ENCODE measurements at regions not wholly inside any gene's neighbourhood (a gene's known extent, or its start where the extent isn't known, plus 50 kb on each side); places are given as distances from the start of the nearest gene placed in this dataset.

GRCh38 chr13:44078806-44079376, 199.2 kb downstream of the LACC1 start:
- no peak for DNase-seq (ENCODE audit: extremely low read depth in 1 of 11, low read depth in 9 of 11, low spot score in 4 of 11)

GRCh38 chr13:44079413-44080205, 199.9 kb downstream of the LACC1 start:
- no peak for DNase-seq (ENCODE audit: extremely low read depth in 1 of 11, low read depth in 9 of 11, low spot score in 4 of 11)

DNA sequence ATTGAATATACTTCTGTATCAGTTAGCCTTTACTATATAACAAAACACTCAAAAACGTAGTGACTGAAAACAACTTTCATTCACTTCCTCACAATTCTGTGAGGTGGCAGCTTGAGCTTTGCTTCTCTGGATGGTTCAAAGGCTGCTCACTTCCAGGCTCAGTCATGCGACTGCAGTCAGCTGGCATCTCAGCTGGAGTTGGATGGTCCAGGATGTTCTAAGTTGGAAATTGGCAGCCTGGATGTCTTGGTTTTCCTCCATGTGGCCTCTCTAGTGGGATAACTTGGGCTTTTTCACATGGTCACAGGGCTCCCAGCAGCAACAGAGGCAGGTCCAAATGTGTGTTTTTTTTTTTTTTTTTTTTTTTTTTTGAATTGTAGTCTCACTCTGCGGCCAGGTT, 204.4 kb downstream of the LACC1 start:
- no peak for DNase-seq (ENCODE audit: extremely low read depth in 1 of 11, low read depth in 9 of 11, low spot score in 4 of 11)

GRCh38 chr13:44086389-44086788, 206.7 kb downstream of the LACC1 start:
- no peak for DNase-seq (ENCODE audit: extremely low read depth in 1 of 11, low read depth in 9 of 11, low spot score in 4 of 11)

DNA sequence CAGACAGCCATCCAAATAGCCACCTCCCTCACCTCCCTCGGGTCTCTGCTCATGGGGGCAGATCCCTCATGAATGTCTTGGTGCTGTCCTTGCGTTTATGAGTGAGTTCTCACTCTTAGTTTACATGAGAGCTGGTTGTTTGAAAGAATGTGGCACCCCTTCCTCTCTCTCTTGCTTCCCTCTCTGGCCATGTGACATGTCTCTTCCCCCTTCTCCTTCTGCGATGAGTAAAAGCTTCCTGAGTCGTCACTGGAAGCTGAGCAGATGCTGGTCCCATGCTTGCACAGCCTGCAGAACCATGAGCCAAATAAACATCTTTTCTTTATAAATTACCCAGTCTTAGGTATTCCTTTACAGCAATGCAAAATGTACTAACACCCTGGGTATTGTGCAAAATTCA, 208.7 kb downstream of the LACC1 start:
- DNase-seq (ENCODE audit: extremely low read depth in 1 of 11, low read depth in 9 of 11, low spot score in 4 of 11) = no peak

GRCh38 chr13:44088991-44089413, 209.3 kb downstream of the LACC1 start:
- no peak for DNase-seq (ENCODE audit: extremely low read depth in 1 of 11, low read depth in 9 of 11, low spot score in 4 of 11)

DNA sequence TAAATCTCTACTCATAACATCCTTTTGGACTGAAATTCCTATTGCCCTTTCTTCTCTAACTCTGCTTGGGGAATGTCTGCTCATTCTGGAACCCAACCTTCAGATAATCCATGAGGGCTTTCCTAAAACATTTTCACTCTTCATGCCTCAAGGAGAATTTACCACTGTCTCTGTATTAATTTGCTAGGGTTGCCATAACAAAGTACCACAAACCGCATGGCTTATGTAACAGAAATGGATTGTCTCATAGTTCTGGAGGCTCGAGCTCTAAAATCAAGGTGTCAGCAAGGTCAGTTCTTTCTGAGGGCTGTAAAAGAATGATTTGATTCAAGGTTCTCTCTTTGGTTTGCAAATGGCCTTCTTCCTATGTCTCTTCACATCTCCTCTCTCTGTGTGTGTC, 209.7 kb downstream of the LACC1 start:
- no peak for DNase-seq (ENCODE audit: extremely low read depth in 1 of 11, low read depth in 9 of 11, low spot score in 4 of 11)

- DNase-seq (ENCODE audit: extremely low read depth in 1 of 11, low read depth in 9 of 11, low spot score in 4 of 11) = no peak
Measured at GRCh38 chr13:44092078-44092970, 212.6 kb downstream of the LACC1 start.

- DNase-seq (ENCODE audit: extremely low read depth in 1 of 11, low read depth in 9 of 11, low spot score in 4 of 11) = no peak
Measured at GRCh38 chr13:44093607-44094564, 214.2 kb downstream of the LACC1 start.

DNA sequence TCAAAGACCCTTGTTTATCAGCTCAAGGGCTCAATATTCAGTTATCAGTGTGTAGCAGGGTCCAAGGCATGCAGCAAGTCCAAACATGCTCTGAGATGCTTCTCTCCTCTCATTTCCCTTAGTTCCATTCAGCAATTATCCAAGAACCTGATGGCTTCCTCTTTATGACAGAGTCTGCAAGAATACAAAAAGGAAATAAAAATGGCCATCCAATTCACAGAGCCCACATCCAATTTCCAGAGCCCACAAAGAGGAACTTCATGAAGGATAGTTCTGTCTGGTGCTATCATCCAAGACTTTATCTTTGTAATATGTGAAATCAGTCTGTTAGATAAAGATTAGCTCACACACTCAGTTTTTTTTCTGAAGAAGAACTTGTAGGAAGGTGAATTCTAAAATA, 217.2 kb downstream of the LACC1 start:
- DNase-seq (ENCODE audit: extremely low read depth in 1 of 11, low read depth in 9 of 11, low spot score in 4 of 11) = no peak

DNA sequence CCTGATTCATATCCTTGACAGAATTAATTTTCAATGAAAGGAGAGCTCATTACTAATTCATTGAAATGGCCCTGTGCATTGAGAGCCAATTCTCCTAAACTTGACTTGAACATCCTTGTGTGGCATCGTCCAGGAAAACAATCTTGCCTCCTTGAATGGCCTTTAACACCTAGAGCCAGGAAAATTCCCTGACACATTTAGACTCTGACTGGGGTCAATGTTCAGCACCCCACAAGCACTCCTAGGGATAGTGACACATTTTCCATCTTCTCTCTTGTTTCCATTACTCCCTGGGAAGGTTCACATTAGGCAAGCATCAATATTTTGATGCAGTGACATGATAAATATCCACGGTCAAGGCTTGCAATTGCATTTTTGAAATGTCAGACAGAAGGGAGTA, 218.9 kb downstream of the LACC1 start:
- DNase-seq (ENCODE audit: extremely low read depth in 1 of 11, low read depth in 9 of 11, low spot score in 4 of 11) = no peak

- no peak for DNase-seq (ENCODE audit: extremely low read depth in 1 of 11, low read depth in 9 of 11, low spot score in 4 of 11)
Measured at GRCh38 chr13:44101347-44102083, 221.8 kb downstream of the LACC1 start.

- no peak for DNase-seq (ENCODE audit: extremely low read depth in 1 of 11, low read depth in 9 of 11, low spot score in 4 of 11)
Measured at GRCh38 chr13:44103429-44104196, 223.9 kb downstream of the LACC1 start.

DNA sequence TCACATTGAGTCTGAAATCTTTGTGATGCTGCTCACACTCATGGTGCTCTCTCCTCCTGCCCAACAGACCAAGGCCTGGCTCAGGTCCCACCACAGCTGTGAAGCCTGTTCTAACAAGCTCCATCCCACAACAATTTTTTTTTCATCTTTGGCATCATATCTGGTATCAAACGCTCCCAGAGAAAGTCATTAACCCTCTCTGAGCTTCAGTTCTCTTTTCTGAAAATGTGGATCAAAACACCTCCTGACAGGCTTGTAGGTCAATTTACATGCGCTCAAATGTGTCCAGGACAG, 224.4 kb downstream of the LACC1 start:
- no peak for DNase-seq (ENCODE audit: extremely low read depth in 1 of 11, low read depth in 9 of 11, low spot score in 4 of 11)

DNA sequence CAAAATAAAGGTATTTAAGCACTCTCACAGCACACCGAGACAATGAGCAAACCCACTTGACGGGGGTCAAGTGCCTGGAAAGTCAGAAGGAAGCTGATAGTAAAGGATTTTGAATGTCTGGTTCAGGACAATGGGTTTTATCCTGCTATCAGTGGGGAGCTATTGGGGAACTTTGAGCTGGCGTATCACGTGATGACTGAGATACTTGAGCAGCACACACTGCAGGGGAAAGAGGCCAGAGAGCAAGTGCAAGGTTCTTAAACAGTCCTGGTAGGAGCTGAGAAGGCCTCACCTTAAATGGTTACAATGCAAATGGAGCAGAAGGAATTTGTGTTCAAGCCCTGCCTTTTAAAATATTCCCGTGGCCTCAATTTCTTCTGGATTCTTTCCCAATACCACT, 225.3 kb downstream of the LACC1 start:
- DNase-seq (ENCODE audit: extremely low read depth in 1 of 11, low read depth in 9 of 11, low spot score in 4 of 11) = no peak

DNA sequence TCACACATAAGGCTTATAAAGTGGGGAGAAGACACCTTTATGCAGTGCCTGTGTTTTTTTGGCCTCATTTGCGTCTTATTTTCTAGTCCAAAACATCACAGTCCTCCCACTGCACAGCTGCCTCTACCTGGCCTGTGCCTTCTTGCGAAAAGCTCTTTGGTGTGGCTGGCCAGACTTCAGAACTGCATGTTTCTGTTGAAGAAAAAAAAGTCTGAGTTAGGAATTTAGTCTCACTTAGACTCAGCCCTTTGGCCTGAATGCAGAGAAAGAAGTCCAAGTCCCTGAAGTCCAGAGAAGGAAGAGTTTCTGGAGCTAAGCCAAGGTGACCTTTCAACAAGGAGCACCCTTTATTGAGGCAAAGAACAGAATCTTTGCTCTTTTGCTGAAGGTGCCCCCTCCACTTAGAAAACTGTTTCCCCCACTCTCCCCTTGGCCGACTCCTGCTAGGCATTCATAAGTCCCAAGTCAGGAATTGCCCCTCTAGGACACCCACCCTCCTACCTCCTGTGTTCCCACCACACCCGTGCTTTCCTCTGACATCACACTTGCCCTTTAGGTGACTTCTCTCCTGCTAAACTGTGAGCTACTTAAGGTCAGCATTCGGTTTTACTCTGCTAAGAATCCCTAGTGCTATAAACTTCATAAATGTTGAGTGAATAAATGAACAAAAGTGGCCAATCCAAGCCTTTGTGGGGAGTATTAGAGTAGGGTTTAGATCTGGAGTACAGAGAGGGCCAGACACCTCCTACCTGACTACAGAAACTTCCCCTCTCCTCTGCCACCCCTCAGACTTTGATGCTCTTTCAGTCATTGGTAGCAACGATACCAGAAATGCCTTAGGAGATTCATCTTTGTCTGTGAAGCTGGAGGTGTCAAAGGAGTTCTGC, 226.8 kb downstream of the LACC1 start:
- no peak for DNase-seq (ENCODE audit: extremely low read depth in 1 of 11, low read depth in 9 of 11, low spot score in 4 of 11)

All from renal cortex interstitium (tissue), 11 donors.